ENCODE measurements at regions not wholly inside any gene's neighbourhood (a gene's known extent, or its start where the extent isn't known, plus 50 kb on each side); places are given as distances from the start of the nearest gene placed in this dataset.

DNA sequence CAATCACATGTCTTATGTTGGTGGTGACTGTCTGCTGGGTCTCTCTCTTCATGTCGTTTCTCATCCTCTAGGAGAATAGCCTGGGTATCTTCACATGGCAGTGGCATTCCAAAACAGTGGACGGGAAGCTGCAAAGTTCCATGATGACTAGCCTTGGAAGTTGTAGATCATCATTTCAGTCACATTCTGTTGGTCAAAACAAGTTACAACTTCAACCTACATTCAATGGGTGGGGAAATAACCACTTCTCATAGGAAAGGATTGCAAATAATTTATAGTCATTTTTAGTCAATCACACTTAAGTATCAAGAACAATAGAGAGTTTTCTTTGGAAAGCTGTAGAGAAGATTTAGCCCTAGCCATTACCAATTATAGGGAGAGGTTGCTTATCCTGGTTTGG, 395.0 kb upstream of the CDH2 start:
- no peak for DNase-seq
- in situ Hi-C loops (cut with HindIII; ENCODE audit: low pct_ligation_motif_present, low pct_unique_long_range_greater_than_20kb, low sequenced_read_pairs), result no loop called here

DNA sequence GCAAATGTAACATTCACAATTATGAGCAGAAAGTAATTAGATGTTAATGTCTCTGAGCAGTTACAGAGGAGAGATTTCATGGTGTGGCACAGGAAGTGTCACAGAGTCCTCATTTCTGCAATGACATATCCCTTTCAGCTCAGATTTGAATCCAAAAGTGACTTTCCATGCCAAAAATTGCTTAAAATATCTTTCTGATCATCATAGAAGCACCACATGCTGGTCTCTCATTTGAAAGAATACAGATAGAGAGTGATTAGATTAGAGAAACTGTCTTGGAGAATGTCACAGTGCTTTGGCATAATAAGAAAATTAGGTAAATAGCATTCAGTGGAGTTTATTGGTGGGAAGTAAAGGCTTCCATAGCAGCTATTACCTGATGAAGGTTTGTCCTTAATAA, 383.4 kb upstream of the CDH2 start:
- in situ Hi-C loops (cut with HindIII; ENCODE audit: low pct_ligation_motif_present, low pct_unique_long_range_greater_than_20kb, low sequenced_read_pairs), result no loop called here

DNA sequence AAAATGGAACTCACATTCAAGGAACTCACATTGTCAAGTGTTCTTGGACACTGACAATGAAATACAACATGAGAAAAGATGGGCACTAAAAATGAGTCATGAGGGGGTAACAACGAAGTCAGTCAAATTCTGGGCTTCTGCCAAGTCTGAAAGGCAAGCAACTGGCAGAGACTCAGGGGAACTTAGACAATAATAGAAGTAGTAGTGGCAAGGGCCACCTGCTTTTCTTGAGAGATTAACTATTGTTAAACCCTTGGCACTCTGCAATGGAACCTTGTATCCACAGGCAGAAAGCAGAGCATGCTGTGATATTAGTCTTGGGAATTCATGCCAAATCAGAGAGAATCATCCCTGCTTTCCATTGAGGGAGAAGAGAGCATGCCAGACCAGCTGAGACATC, 382.6 kb upstream of the CDH2 start:
- DNase-seq, result no peak
- in situ Hi-C loops (cut with HindIII; ENCODE audit: low pct_ligation_motif_present, low pct_unique_long_range_greater_than_20kb, low sequenced_read_pairs), result no loop called here

More for the DNA sequence above, 383.4 kb upstream of the CDH2 start:
- no peak for DNase-seq

DNA sequence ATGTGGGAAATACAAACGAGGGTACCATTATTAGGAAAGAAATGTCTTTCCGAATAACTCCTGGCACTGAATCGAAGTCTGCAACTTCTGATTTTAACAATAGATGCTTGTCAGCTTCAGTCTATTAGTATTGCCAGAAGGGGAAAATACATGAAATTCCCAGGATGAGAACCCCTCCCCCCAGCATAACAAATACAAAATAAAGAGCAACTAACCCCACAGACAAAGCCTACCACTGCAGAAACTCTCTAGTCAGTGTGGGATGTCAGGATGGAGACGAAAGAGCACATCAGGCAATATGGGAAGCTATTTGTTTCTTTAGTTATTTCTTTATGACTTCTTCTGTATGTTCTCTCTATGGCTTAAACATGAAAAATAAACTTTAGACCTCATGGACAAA, 365.0 kb upstream of the CDH2 start:
- in situ Hi-C loops (cut with HindIII; ENCODE audit: low pct_ligation_motif_present, low pct_unique_long_range_greater_than_20kb, low sequenced_read_pairs), result no loop called here
- no peak for DNase-seq

DNA sequence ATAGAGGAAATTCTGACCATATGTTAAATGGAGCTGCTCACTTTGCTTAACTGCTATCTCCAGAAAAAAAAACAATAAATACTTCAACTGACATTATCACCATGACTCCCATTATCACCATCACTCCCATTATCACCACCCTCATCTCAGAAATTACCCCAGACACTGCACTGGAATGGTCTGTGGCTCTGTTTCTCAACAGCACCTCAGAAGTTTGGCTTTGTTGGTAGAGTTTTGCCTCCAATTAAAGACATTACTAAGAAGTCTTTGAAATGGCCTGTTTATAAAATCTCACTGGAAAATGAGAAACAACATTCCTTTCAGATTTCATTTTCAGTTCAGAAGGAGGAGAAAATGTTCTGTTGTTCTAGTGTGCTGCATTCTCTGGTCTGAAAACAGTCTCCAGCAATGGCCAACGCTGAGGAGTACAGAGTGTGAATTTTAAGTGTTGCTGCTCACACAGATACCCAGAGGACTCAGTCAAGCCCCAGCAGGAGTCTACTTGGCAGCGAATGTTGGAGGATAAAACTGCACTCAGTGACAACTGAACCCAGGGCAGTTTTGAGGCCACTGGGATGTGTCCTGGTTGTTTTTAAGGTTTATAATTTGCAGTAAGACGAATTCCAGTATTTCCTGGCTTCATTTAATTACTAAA, 364.5 kb upstream of the CDH2 start:
- DNase-seq, result no peak
- in situ Hi-C loops (cut with HindIII; ENCODE audit: low pct_ligation_motif_present, low pct_unique_long_range_greater_than_20kb, low sequenced_read_pairs), result no loop called here

DNA sequence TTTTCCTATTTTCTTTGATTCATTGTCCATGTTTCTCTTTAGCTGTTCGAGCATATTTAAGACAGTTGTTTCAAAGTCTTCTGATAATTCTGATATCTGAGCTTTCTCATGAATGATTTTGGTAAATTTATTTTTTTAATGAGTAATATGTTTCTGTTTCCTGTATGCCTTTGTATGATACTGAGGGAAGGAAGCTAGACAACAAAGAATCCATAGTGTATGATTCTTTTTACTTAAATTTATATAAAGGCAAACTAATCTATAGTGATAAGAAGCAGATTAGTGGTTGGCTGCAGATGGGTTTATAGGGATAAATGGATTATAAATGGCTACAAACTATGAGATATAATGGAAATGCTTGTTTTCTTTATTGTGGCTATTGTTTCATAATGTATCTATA, 352.7 kb upstream of the CDH2 start:
- in situ Hi-C loops (cut with HindIII; ENCODE audit: low pct_ligation_motif_present, low pct_unique_long_range_greater_than_20kb, low sequenced_read_pairs), result no loop called here
- no peak for DNase-seq

DNA sequence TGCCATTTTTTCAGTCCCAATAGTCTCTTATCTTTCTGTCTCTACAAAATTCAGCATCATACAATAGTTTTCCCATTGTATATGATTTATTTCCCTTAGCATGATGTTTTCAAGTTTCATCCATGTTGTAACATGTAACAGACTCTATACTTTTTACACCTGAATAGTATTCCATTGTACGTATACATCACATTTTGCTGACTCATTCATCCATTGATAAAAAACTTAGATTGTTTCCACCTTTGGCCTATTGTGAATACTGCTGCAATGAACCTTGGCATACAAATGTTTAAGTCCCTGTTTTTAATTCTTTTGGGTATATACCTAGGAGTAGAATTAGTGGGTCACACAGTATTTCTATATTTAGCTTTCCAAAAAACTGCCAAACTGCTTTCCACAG, 349.3 kb upstream of the CDH2 start:
- in situ Hi-C loops (cut with HindIII; ENCODE audit: low pct_ligation_motif_present, low pct_unique_long_range_greater_than_20kb, low sequenced_read_pairs), result no loop called here
- no peak for DNase-seq

DNA sequence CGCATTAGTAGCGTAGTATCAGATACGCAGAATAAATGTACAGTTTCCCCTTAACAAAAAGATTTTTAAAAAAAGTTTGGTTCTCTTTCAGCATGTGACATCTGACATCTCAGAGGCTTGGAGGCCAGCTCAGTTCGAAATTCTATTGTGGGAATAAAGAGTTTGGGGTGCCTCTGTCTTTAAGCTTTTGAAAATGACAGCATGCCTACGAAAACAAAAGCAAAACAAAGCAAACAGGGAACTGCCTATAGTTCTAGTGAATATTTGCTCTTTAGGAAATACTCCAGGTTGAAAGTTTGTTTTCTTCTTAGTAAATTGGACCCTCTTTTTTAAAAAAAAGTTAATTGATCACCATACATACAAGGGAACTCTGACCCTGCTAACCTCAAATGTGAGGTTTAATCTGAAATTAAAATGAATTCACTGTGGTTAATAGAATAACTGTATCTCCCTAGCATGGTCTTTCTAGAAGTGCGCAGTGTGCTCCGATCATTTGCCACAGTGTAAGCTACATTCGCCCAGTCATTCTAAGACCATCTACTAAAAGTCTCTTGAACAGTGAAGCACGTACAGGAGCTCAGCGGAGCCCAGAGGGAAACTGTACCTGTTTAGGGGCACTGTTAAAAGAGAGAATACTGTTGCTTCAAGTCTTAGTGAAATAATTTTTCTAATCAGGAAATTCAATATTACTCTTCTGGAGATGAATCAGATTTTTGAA, 347.0 kb upstream of the CDH2 start:
- in situ Hi-C loops (cut with HindIII; ENCODE audit: low pct_ligation_motif_present, low pct_unique_long_range_greater_than_20kb, low sequenced_read_pairs), result no loop called here
- no peak for DNase-seq

DNA sequence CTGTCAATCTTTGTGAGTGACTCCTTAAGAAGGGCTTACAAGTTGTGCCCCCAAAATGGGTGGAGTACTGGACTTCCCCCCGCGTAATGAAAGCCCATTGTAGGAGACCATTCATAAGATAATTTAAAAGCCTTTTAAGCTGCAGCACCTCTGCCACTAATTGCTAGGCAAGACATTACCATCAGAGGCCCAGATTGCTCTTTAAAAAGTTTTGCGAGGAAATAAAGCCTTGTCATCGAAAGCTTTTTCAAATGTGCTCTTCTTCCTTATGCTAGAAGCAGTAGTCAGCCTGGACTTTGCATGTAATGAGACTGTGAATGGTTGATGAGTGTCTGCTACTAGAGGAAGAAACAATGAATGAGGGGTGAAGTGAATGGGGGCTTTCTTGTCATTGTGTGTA, 345.3 kb upstream of the CDH2 start:
- DNase-seq, result no peak
- in situ Hi-C loops (cut with HindIII; ENCODE audit: low pct_ligation_motif_present, low pct_unique_long_range_greater_than_20kb, low sequenced_read_pairs), result no loop called here

DNA sequence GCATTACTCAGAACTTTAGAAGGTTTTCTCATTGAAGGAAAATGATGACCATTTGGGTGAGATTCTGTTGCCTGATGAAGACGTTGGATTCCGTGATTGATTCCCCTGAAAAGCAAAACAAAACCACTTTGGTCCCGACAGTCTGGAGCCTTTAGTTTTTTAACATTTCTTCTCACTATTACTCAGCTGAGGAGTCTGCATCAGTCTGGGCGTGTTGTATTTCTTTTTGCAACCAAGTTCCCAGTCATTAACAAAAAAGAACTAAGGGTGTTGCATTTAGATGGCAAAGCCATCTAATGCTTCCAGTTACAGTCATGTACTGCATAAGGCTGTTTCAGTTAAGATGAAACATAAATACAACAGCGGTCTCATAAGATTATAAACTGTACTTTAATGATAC, 343.1 kb upstream of the CDH2 start:
- in situ Hi-C loops (cut with HindIII; ENCODE audit: low pct_ligation_motif_present, low pct_unique_long_range_greater_than_20kb, low sequenced_read_pairs), result no loop called here
- no peak for DNase-seq

DNA sequence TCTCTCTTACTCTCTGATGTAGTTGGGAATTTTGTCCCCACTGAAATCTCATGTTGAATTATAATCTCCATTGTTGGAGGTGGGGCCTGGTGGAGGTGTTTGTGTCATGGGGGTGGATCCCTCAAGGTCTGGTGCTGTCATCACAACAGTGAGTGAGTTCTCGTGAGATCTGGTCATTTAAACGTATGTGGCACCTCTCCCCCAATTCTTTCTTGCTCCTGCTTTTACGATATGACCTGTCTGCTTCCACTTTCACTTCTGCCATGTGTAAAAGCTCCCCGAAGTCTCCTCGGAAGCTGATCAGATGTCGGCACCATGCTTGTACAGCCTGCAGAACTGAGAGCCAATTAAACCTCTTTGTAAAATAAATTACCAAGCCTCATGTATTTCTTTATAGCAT, 337.8 kb upstream of the CDH2 start:
- in situ Hi-C loops (cut with HindIII; ENCODE audit: low pct_ligation_motif_present, low pct_unique_long_range_greater_than_20kb, low sequenced_read_pairs), result no loop called here
- no peak for DNase-seq

DNA sequence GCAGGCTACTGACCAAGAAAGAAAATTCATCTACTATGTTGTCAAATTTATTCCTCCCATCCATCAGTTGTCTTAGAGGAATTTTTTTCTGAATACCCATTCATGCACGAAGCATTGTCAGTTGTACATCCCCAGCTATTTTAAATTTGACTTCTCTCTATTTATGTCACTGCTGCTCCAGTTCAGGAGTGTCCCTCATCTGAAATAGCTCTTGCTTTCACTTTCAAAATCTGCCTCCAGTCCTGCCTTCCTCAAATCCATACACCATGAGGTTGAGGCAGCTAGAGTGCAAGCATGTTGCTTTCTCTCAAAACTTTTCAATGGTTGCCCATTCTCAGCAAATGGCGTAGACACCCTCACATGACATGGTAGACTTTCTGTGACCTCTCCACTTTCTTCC, 335.4 kb upstream of the CDH2 start:
- in situ Hi-C loops (cut with HindIII; ENCODE audit: low pct_ligation_motif_present, low pct_unique_long_range_greater_than_20kb, low sequenced_read_pairs), result no loop called here
- no peak for DNase-seq

DNA sequence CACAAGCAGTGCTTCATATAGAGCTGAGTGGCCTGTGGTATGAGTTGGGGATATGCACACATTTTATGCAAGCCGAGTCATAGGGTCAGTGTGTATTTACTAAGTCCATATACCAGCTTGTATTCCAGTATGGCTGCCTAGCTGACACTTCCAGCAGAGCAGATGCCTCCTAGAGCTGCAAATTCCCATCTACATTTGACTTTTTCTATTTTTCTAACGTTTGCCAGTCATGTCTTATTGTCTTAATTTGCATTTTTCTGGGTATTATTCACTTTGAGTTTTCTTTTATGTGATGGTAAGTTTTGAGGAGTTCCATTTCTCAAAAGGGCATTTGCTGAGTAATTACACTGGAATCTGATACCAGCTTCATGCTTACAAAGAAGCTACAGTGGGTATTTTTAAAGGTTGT, 334.5 kb upstream of the CDH2 start:
- no peak for DNase-seq
- in situ Hi-C loops (cut with HindIII; ENCODE audit: low pct_ligation_motif_present, low pct_unique_long_range_greater_than_20kb, low sequenced_read_pairs), result no loop called here

DNA sequence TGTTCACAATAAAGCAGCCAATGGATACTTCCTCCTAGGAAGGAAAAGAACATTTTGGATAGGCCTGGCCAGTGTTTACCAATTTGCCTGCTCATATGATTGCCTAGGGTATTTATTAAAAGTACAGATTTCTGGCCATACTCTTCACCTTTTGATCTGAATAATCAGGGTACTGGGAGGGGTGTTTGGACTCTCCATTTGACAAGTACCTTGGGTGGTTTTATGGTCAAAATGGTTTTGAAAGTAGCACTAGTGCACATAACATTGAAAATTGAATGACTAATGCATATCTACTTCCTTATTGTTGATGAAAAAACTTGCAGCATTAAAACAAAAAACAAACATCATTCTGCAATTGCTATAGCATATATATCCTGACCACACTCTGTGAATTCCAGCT, 333.3 kb upstream of the CDH2 start:
- in situ Hi-C loops (cut with HindIII; ENCODE audit: low pct_ligation_motif_present, low pct_unique_long_range_greater_than_20kb, low sequenced_read_pairs), result no loop called here
- DNase-seq, result no peak

DNA sequence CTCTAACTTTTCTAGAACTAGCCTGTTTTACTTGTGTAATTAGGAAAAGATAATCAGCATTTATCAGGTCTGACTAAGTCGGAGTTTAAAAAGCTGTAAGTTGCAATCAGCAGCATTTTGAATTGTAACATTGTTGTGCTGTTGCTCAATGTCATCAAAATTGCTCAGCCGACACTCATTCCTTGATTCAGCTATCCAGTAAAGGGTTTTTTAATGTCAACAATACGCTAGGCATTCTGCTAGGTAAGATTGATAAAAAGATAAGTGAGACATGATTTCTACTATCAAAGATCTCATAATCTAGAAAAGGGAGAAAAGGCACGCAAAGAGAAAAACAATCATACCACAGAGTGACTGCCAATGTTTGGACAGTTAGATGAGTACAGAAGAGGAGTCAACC, 327.1 kb upstream of the CDH2 start:
- DNase-seq, result no peak
- in situ Hi-C loops (cut with HindIII; ENCODE audit: low pct_ligation_motif_present, low pct_unique_long_range_greater_than_20kb, low sequenced_read_pairs), result no loop called here

DNA sequence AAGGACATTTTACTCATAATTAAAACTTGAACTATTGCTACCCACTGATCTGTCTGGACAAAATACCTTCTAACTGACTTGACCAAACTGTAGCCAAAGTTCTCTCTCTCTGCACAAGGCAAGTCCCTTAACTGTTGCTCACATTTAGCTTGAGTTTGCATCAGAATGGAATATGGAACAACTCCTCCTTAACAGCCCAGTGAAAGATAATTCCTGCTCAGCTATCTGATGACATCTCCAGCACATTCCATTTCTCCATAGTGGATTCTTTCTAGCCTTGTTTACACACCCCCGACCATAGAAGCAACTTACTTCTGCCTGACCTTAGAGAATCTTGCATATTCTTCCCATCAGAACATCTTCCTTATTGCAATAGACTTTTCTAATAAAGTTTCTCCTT, 317.2 kb upstream of the CDH2 start:
- DNase-seq, result no peak
- in situ Hi-C loops (cut with HindIII; ENCODE audit: low pct_ligation_motif_present, low pct_unique_long_range_greater_than_20kb, low sequenced_read_pairs), result no loop called here

DNA sequence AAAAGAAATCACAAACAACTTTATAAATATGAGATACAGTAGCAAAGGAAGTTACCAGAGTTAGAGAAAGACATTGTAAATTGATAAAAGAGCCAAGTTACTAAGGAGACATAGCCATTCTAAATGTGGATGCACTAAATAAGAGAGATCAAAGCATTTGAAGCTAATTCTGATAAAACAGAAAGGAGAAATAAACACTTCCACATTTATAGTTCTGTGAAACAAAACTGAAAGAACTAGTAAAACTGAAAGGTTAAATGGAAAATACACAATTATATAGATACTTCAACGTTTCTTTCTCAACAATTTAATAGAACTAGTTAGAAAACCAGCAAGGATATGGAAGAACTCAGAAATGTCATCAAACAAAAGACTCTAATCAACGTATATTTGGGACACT, 309.0 kb upstream of the CDH2 start:
- no peak for DNase-seq
- in situ Hi-C loops (cut with HindIII; ENCODE audit: low pct_ligation_motif_present, low pct_unique_long_range_greater_than_20kb, low sequenced_read_pairs), result no loop called here

DNA sequence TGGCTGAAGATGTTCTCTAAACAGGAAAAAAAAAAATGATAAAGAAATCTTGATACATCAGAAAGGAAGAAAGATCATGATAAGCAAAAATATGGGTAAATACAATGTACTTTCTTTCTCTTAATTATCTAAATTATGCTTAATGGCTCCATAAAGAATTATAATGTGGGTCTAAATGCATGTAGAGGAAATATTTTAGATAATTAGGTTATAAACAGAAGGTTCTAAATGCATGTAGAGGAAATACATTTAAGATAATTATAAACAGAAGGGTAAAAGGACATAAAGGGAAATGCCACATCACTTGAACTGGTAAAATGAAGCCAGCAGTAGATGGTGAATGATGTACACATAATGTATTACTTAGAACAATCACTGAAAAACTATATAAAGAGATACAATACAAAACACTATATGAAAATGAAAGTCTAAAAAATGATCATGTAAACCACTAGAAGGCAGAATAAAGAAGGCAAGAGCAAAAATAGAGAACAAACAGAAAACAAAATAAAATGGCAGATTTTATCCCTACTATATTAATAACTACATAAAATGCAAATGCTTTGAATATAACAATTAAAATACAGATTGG, 308.4 kb upstream of the CDH2 start:
- in situ Hi-C loops (cut with HindIII; ENCODE audit: low pct_ligation_motif_present, low pct_unique_long_range_greater_than_20kb, low sequenced_read_pairs), result no loop called here
- DNase-seq, result no peak

DNA sequence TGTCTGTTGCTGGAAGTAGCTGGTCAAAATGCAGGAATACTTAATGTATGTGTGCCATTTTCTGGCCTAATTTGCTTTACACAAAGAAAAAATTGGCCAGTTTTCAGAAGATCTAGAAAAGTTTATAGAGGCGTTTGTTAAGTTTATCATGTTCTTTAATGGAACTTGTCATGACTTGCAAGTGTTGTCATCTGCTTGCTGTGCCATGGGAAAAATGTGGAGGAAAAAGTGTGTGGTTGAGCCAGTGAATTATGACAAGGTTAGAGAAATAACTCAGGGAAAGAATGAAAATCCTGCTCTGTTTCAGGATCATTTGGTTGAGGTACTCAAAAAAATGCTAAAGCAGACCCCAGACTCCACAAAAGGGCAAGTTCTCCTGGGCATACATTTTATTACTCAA, 301.6 kb upstream of the CDH2 start:
- in situ Hi-C loops (cut with HindIII; ENCODE audit: low pct_ligation_motif_present, low pct_unique_long_range_greater_than_20kb, low sequenced_read_pairs), result no loop called here
- no peak for DNase-seq

DNA sequence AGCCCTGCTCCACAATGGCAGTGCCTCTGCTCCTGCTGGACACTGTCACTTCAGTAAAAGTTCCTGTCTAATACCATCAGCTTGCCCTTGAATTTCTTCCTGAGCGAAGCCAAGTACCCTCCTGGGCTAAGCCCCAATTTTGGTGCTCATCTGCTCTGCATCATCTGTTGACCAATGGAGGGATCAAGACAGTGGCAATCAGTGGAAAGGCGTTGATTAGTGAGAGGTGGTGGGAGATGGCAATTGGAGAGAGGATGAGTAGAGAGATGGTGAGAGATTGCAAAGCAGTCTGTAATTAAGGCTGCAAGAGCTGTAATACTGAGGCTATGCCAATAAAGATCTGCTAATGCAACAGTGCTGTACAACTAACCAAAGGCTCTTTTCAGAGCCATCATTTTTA, 299.4 kb upstream of the CDH2 start:
- no peak for DNase-seq
- in situ Hi-C loops (cut with HindIII; ENCODE audit: low pct_ligation_motif_present, low pct_unique_long_range_greater_than_20kb, low sequenced_read_pairs), result no loop called here

Measured in ACHN (cell line).